WERI-Rb-1 (cell line): ENCODE measurements at regions not wholly inside any gene's neighbourhood (a gene's known extent, or its start where the extent isn't known, plus 50 kb on each side); places are given as distances from the start of the nearest gene placed in this dataset.

Experiments
- DNase-seq: peaks from one replicate; pipeline ENCODE4 v3.0.0-alpha.2; 2020
- H3K27ac ChIP-seq: fragments of 250-450 bp; sonication (Bioruptor Pico); 2 replicates; pipeline ENCODE4 v1.5.1; 2020; ENCODE audit warnings: mild to moderate bottlenecking, moderate library complexity
- H3K27me3 ChIP-seq: fragments of 250-450 bp; sonication (Bioruptor Pico); 2 replicates; pipeline ENCODE4 v1.5.1; 2021; ENCODE audit warnings: mild to moderate bottlenecking, low read depth, moderate library complexity; ENCODE audit not compliant: insufficient read depth, severe bottlenecking
- H3K36me3 ChIP-seq: fragments of 250-450 bp; sonication (Bioruptor Pico); 2 replicates; pipeline ENCODE4 v1.5.1; 2020; ENCODE audit warnings: mild to moderate bottlenecking, moderate library complexity
- H3K4me3 ChIP-seq: 2 replicates; pipeline ENCODE4 v1.5.1; 2011; ENCODE audit warnings: low read depth, mild to moderate bottlenecking, control low read depth, low read length
- H3K9me3 ChIP-seq: fragments of 250-450 bp; sonication (Bioruptor Pico); 2 replicates; pipeline ENCODE4 v1.5.1; 2021; ENCODE audit warnings: mild to moderate bottlenecking, moderate library complexity; ENCODE audit not compliant: severe bottlenecking
- CTCF ChIP-seq: IDR thresholded peaks from 2 replicates; pipeline ENCODE4 v1.5.1; 2011; ENCODE audit warnings: low read depth, mild to moderate bottlenecking, control low read depth, inconsistent platforms, low read length

- DNase-seq = no peak
- Histone ChIP-seq H3K27ac (no peak overlapping the region), H3K4me3 (no peak overlapping the region), H3K9me3 (no peaks in the 10 kb centered on the region), H3K27me3 (peaks cover 6% of the 10 kb centered on the region), H3K36me3 (no peaks in the 10 kb centered on the region)
- no peak for TF ChIP-seq CTCF
These were observed 631.0 kb upstream of the TMPRSS15 start for GRCh38 chr21:19034560-19034959.

- Histone ChIP-seq H3K36me3 (no peaks in the 10 kb centered on the region), H3K27ac (no peak overlapping the region), H3K27me3 (peaks cover 6% of the 10 kb centered on the region), H3K9me3 (no peaks in the 10 kb centered on the region), H3K4me3 (no peak overlapping the region)
- TF ChIP-seq CTCF = no peak
- DNase-seq = no peak
These were observed 642.3 kb upstream of the TMPRSS15 start for GRCh38 chr21:19045876-19046275.

- no peak for DNase-seq
- Histone ChIP-seq H3K27me3 (peaks cover 4% of the 10 kb centered on the region), H3K4me3 (no peak overlapping the region), H3K27ac (no peak overlapping the region), H3K9me3 (no peaks in the 10 kb centered on the region), H3K36me3 (no peaks in the 10 kb centered on the region)
- no peak for TF ChIP-seq CTCF
These were observed 644.6 kb upstream of the TMPRSS15 start for GRCh38 chr21:19048098-19048672.

- Histone ChIP-seq H3K9me3 (no peaks in the 10 kb centered on the region), H3K36me3 (no peaks in the 10 kb centered on the region), H3K27ac (no peak overlapping the region), H3K4me3 (no peak overlapping the region), H3K27me3 (peaks cover 4% of the 10 kb centered on the region)
- DNase-seq = no peak
- no peak for TF ChIP-seq CTCF
These were observed 646.0 kb upstream of the TMPRSS15 start for GRCh38 chr21:19049567-19049966.

GRCh38 chr21:19065164-19065563 is 661.6 kb upstream of the TMPRSS15 start:
- no peak for DNase-seq
- no peaks in the 10 kb centered on the region for H3K36me3 ChIP-seq
- H3K9me3 ChIP-seq = peaks cover 2% of the 10 kb centered on the region
- H3K27ac ChIP-seq = no peak overlapping the region
- TF ChIP-seq CTCF = no peak
- no peaks in the 10 kb centered on the region for H3K27me3 ChIP-seq
- H3K4me3 ChIP-seq = no peak overlapping the region

- TF ChIP-seq CTCF = no peak
- Histone ChIP-seq H3K27me3 (no peaks in the 10 kb centered on the region), H3K4me3 (no peak overlapping the region), H3K36me3 (no peaks in the 10 kb centered on the region), H3K9me3 (no peaks in the 10 kb centered on the region), H3K27ac (no peak overlapping the region)
- no peak for DNase-seq
These were observed 672.4 kb upstream of the TMPRSS15 start for GRCh38 chr21:19076031-19076430.
